Germinal center (tissue), 1 donor: ENCODE measurements at regions not wholly inside any gene's neighbourhood (a gene's known extent, or its start where the extent isn't known, plus 50 kb on each side); places are given as distances from the start of the nearest gene placed in this dataset.

Experiments
- DNase-seq: peaks from one replicate; pipeline ENCODE4 v3.0.0; 2012; ENCODE audit warnings: mixed read lengths, low spot score

- DNase-seq = no peak
These were observed 189.0 kb upstream of the CDYL start for GRCh38 chr6:4587171-4587570.

GRCh38 chr6:4586469-4586859 is 189.7 kb upstream of the CDYL start:
- no peak for DNase-seq

- no peak for DNase-seq
These were observed 190.3 kb upstream of the CDYL start for GRCh38 chr6:4585682-4586468.

- no peak for DNase-seq
These were observed 191.4 kb upstream of the CDYL start for GRCh38 chr6:4584801-4585200.

GRCh38 chr6:4582506-4583417 is 193.4 kb upstream of the CDYL start:
- no peak for DNase-seq

- no peak for DNase-seq
These were observed 194.5 kb upstream of the CDYL start for GRCh38 chr6:4581468-4582385.

GRCh38 chr6:4580361-4580760 is 195.8 kb upstream of the CDYL start:
- DNase-seq = no peak

- DNase-seq = no peak
These were observed 198.8 kb upstream of the CDYL start for GRCh38 chr6:4577406-4577805.

- DNase-seq = no peak
These were observed 200.5 kb upstream of the CDYL start for GRCh38 chr6:4575714-4576113.

- DNase-seq = no peak
These were observed 202.2 kb upstream of the CDYL start for GRCh38 chr6:4574007-4574406.

GRCh38 chr6:4571011-4571410 is 205.2 kb upstream of the CDYL start:
- DNase-seq = no peak

- DNase-seq = no peak
These were observed 208.1 kb upstream of the CDYL start for GRCh38 chr6:4568138-4568537.

GRCh38 chr6:4567141-4567540 is 209.1 kb upstream of the CDYL start:
- no peak for DNase-seq

GRCh38 chr6:4565301-4566250 is 210.6 kb upstream of the CDYL start:
- no peak for DNase-seq

GRCh38 chr6:4564801-4565271 is 211.4 kb upstream of the CDYL start:
- DNase-seq = no peak

GRCh38 chr6:4563877-4564276 is 212.3 kb upstream of the CDYL start:
- DNase-seq = no peak

- DNase-seq = no peak
These were observed 213.0 kb upstream of the CDYL start for GRCh38 chr6:4563156-4563555.

- DNase-seq = no peak
These were observed 214.3 kb upstream of the CDYL start for GRCh38 chr6:4561773-4562400.

GRCh38 chr6:4561078-4561435 is 215.1 kb upstream of the CDYL start:
- no peak for DNase-seq
